ENCODE measurements at regions not wholly inside any gene's neighbourhood (a gene's known extent, or its start where the extent isn't known, plus 50 kb on each side); places are given as distances from the start of the nearest gene placed in this dataset. TPM values are rescaled to one million over a fixed set of nuclear protein-coding genes. Genes with fewer than 3 reads are reported as not detected.
"Not testable (repeated sequence)": the region's sequence is repeated elsewhere in the genome, so short reads cannot be mapped to it uniquely, and the experiment has no call there.

GRCh38 chr3:110995461-110996231, 76.0 kb upstream of the NECTIN3 start:
- DNase-seq, result no peak
- Mint-ChIP-seq H3K4me1 (ENCODE audit: low read depth, unreplicated experiment) (no peaks in the 10 kb centered on the region), H3K27ac (ENCODE audit: unreplicated experiment) (no peak overlapping the region), H3K9me3 (ENCODE audit: unreplicated experiment) (no peaks in the 10 kb centered on the region), H3K36me3 (ENCODE audit: unreplicated experiment) (no peaks in the 10 kb centered on the region), H3K4me3 (ENCODE audit: unreplicated experiment) (no peak overlapping the region), H3K27me3 (ENCODE audit: unreplicated experiment) (peaks cover 2% of the 10 kb centered on the region)
- no peak for TF ChIP-seq CTCF (IDR thresholded peaks at IDR 0.05; ENCODE audit: partially characterized antibody, unreplicated experiment)

- not testable (repeated sequence) for H3K36me3 Mint-ChIP-seq (ENCODE audit: unreplicated experiment); DNase-seq; H3K4me1 Mint-ChIP-seq (ENCODE audit: low read depth, unreplicated experiment); H3K27me3 Mint-ChIP-seq (ENCODE audit: unreplicated experiment); H3K9me3 Mint-ChIP-seq (ENCODE audit: unreplicated experiment); H3K4me3 Mint-ChIP-seq (ENCODE audit: unreplicated experiment); H3K27ac Mint-ChIP-seq (ENCODE audit: unreplicated experiment)
Observed at GRCh38 chr3:110998766-110999165, 72.8 kb upstream of the NECTIN3 start.

- H3K27me3 Mint-ChIP-seq (ENCODE audit: unreplicated experiment); DNase-seq; H3K4me1 Mint-ChIP-seq (ENCODE audit: low read depth, unreplicated experiment); H3K4me3 Mint-ChIP-seq (ENCODE audit: unreplicated experiment); H3K27ac Mint-ChIP-seq (ENCODE audit: unreplicated experiment); H3K9me3 Mint-ChIP-seq (ENCODE audit: unreplicated experiment); H3K36me3 Mint-ChIP-seq (ENCODE audit: unreplicated experiment): not testable (repeated sequence)
Observed at GRCh38 chr3:111006485-111006884, 65.1 kb upstream of the NECTIN3 start.

- DNase-seq, result no peak
- TF ChIP-seq CTCF (IDR thresholded peaks at IDR 0.05; ENCODE audit: partially characterized antibody, unreplicated experiment), result no peak
Observed at GRCh38 chr3:111012388-111013248, 59.0 kb upstream of the NECTIN3 start.

More at GRCh38 chr3:111012388-111013248, 59.0 kb upstream of the NECTIN3 start:
- H3K4me1 Mint-ChIP-seq (ENCODE audit: low read depth, unreplicated experiment), result no peaks in the 10 kb centered on the region
- no peak overlapping the region for H3K27ac Mint-ChIP-seq (ENCODE audit: unreplicated experiment)
- no peaks in the 10 kb centered on the region for H3K27me3 Mint-ChIP-seq (ENCODE audit: unreplicated experiment)
- H3K36me3 Mint-ChIP-seq (ENCODE audit: unreplicated experiment), result no peaks in the 10 kb centered on the region
- no peak overlapping the region for H3K4me3 Mint-ChIP-seq (ENCODE audit: unreplicated experiment)
- H3K9me3 Mint-ChIP-seq (ENCODE audit: unreplicated experiment), result no peaks in the 10 kb centered on the region

Small RNA genes in the stretch of these regions (microRNA-seq; reads per million reads assigned to microRNA genes)
- not detected for gene MIR4445 (ENCODE audit: unreplicated experiment)
